Endothelial cell of umbilical vein (primary cell): ENCODE measurements at regions not wholly inside any gene's neighbourhood (a gene's known extent, or its start where the extent isn't known, plus 50 kb on each side); places are given as distances from the start of the nearest gene placed in this dataset.

ENCODE experiments used
- BruUV-seq: library from RNA; stranded (reverse); fragments of 400-500 nt; replicated peaks from 2 replicates; lab custom pipeline; 2021; lab: Mats Ljungman, UMichigan
- CTCF ChIA-PET: fragments of 300-600, 350-600 bp; sonication (Branson Sonifier 250); formaldehyde crosslinking; loops from one replicate; lab custom pipeline; 2021; ENCODE audit warnings: antibody characterized with exemption, inconsistent platforms; lab: Charles Lee
- POLR2A ChIA-PET: fragments of 300-600, 350-600 bp; sonication (Branson Sonifier 250); formaldehyde crosslinking; loops from one replicate; lab custom pipeline; 2021; ENCODE audit warnings: antibody characterized with exemption, inconsistent platforms; lab: Charles Lee
- DNase-seq: peaks from one replicate; pipeline ENCODE4 v3.0.0-alpha.2; 2011; ENCODE audit warnings: low read depth, low spot score
- FAIRE-seq: peaks from 2 replicates; lab custom pipeline; 2011; peaks lifted over from hg19 to GRCh38; lab: Jason Lieb, UNC
- H2AFZ ChIP-seq: 2 replicates; pipeline ENCODE4 v1.6.0; 2012; ENCODE audit warnings: low read depth, low read length, control low read depth, inconsistent platforms
- H3K27ac ChIP-seq: 2 replicates; pipeline ENCODE4 v1.5.1; 2011; ENCODE audit warnings: low read depth, mild to moderate bottlenecking, control low read depth, low read length, moderate library complexity; ENCODE audit not compliant: insufficient read depth
- H3K27me3 ChIP-seq, 2 experiments: 2 replicates each; pipeline versions ENCODE4 v1.6.0 to v1.6.1; 2011; ENCODE audit warnings: low read length in 2 of 2, mixed read lengths in 1 of 2; ENCODE audit not compliant: control insufficient read depth in 2 of 2, insufficient read depth in 2 of 2
- H3K36me3 ChIP-seq, 2 experiments: 2 replicates in 1 of 2; 3 replicates in 1 of 2; pipeline ENCODE4 v1.5.1; 2011; ENCODE audit warnings: low read length in 2 of 2, mild to moderate bottlenecking in 1 of 2, moderate library complexity in 1 of 2; ENCODE audit not compliant: control insufficient read depth in 2 of 2, insufficient read depth in 2 of 2; ENCODE audit errors: extremely low read depth in 1 of 2
- H3K4me1 ChIP-seq: 3 replicates; pipeline ENCODE4 v1.5.1; 2011; ENCODE audit warnings: mild to moderate bottlenecking, low read length; ENCODE audit not compliant: control insufficient read depth, insufficient read depth; ENCODE audit errors: extremely low read depth
- H3K4me2 ChIP-seq: 2 replicates; pipeline ENCODE4 v1.6.1; 2011; ENCODE audit warnings: low read length, control low read depth, mixed read lengths; ENCODE audit not compliant: insufficient read depth
- H3K4me3 ChIP-seq, 3 experiments: fragments of 200-600 bp in 1 of 3; sonication (generic), shearing (Covaris generic) in 1 of 3; replicated peaks in 1 of 3; 2 replicates each; pipeline ENCODE4 v1.5.1; 2011 to 2016; ENCODE audit warnings: control low read depth in 3 of 3, low read length in 3 of 3, mild to moderate bottlenecking in 2 of 3, inconsistent platforms in 1 of 3, low read depth in 1 of 3, moderate library complexity in 1 of 3; ENCODE audit not compliant: insufficient read depth in 1 of 3
- H3K79me2 ChIP-seq: 2 replicates; pipeline ENCODE4 v1.6.0; 2012; ENCODE audit warnings: low read length, inconsistent platforms; ENCODE audit not compliant: control insufficient read depth, insufficient read depth
- H3K9ac ChIP-seq: replicated peaks from 2 replicates; pipeline ENCODE3; 2011; ENCODE audit warnings: low read length, control low read depth; ENCODE audit not compliant: insufficient read depth; ENCODE audit errors: extremely low read depth
- H3K9me1 ChIP-seq: replicated peaks from 3 replicates; pipeline ENCODE4 v1.6.0; 2011; ENCODE audit warnings: mild to moderate bottlenecking, low read length; ENCODE audit not compliant: control insufficient read depth, insufficient read depth; ENCODE audit errors: extremely low read depth
- H3K9me3 ChIP-seq: replicated peaks from 2 replicates; pipeline ENCODE4 v1.5.1; 2012; ENCODE audit warnings: low read length, inconsistent platforms; ENCODE audit not compliant: control insufficient read depth, insufficient read depth
- H4K20me1 ChIP-seq: replicated peaks from 2 replicates; pipeline ENCODE3; 2011; ENCODE audit warnings: mild to moderate bottlenecking, low read length; ENCODE audit not compliant: control insufficient read depth, insufficient read depth; ENCODE audit errors: extremely low read depth
- CTCF ChIP-seq, 2 donors: IDR thresholded peaks; 1 replicate in 1 of 2; 2 replicates in 1 of 2; pipeline ENCODE4 v1.5.1; 2011; ENCODE audit warnings: low read length in 2 of 2, mild to moderate bottlenecking in 2 of 2, moderate library complexity in 2 of 2, control low read depth in 1 of 2, inconsistent platforms in 1 of 2, low read depth in 1 of 2; ENCODE audit not compliant: insufficient read depth in 1 of 2; ENCODE audit errors: extremely low read depth in 1 of 2
- EZH2 ChIP-seq: IDR thresholded peaks from 2 replicates; pipeline ENCODE4 v1.6.1; 2012; ENCODE audit warnings: borderline replicate concordance, low read depth, mild to moderate bottlenecking, moderate library complexity, low read length, inconsistent platforms; ENCODE audit not compliant: severe bottlenecking
- FOS ChIP-seq: IDR thresholded peaks from 2 replicates; pipeline ENCODE4 v1.6.1; 2011; ENCODE audit warnings: mild to moderate bottlenecking, low read length, moderate library complexity, borderline replicate concordance; ENCODE audit not compliant: insufficient read depth
- GATA2 ChIP-seq: IDR thresholded peaks from 2 replicates; pipeline ENCODE4 v1.7.0; 2011; ENCODE audit warnings: low read depth, mild to moderate bottlenecking, moderate library complexity, mixed read lengths, low read length; ENCODE audit not compliant: insufficient read length, insufficient read depth
- JUN ChIP-seq: IDR thresholded peaks from 2 replicates; pipeline ENCODE4 v1.6.1; 2011; ENCODE audit warnings: borderline replicate concordance, low read depth; ENCODE audit not compliant: insufficient read length, insufficient read depth
- MYC ChIP-seq: IDR thresholded peaks from one replicate; pipeline ENCODE4 v1.6.1; 2011; ENCODE audit warnings: mild to moderate bottlenecking, low read depth, low read length
- POLR2A ChIP-seq: IDR thresholded peaks from 2 replicates; pipeline ENCODE4 v1.6.1; 2012; ENCODE audit warnings: low read depth, mild to moderate bottlenecking, control low read depth, low read length
- POLR2AphosphoS5 ChIP-seq: IDR thresholded peaks from 2 replicates; pipeline ENCODE4 v1.6.1; 2012; ENCODE audit warnings: low read depth, mild to moderate bottlenecking, control low read depth, low read length, moderate library complexity; ENCODE audit not compliant: insufficient read depth
- dilution Hi-C: fragments of 300-500 bp; cut with MboI; formaldehyde crosslinking; loops from one replicate; pipeline ENCODE4 v1.15.0; 2019; ENCODE audit warnings: low sequenced_read_pairs; ENCODE audit not compliant: extremely low pct_ligation_motif_present
- intact Hi-C: fragments of 100-400 bp; cut with micrococcal nuclease; formaldehyde crosslinking; loops from one replicate; pipeline ENCODE4 v1.10.0; 2022
- TF ChIP-seq, protein P1 (sequence below): IDR thresholded peaks from 2 replicates; pipeline ENCODE4 v1.6.1; 2011; ENCODE audit not compliant: insufficient read depth, insufficient read length

- Histone ChIP-seq H3K9me1 (no peaks in the 10 kb centered on the region), H3K4me1 (no peaks in the 10 kb centered on the region), H3K79me2 (no peaks in the 10 kb centered on the region), H2AFZ (no peak overlapping the region), H3K27ac (no peak overlapping the region), H3K27me3 (no peaks in the 10 kb centered on the region), H3K4me3 (no peak overlapping the region), H3K4me2 (no peak overlapping the region), H3K9me3 (no peaks in the 10 kb centered on the region), H3K9ac (no peak overlapping the region), H4K20me1 (no peaks in the 10 kb centered on the region), H3K36me3 (no peaks in the 10 kb centered on the region)
- FAIRE-seq, result no peak
- ChIA-PET POLR2A (no interaction called here), CTCF (interaction anchor here (0.6 kb wide), 1 partner anchor 9 kb away, joined by 3 read pairs; no protein-coding TSS in a partner anchor)
- intact Hi-C loops, result no loop called here
- no TSS peak for BruUV-seq
- DNase-seq, result no peak
- TF ChIP-seq GATA2 (no peak), CTCF (IDR thresholded peaks at IDR 0.05; ENCODE audit: extremely low read depth in 1 of 2, insufficient read depth in 1 of 2, low read depth in 1 of 2, low read length in 2 of 2) (no peak), FOS (no peak), JUN (no peak), MYC (no peak), EZH2 (no peak), POLR2AphosphoS5 (no peak), POLR2A (no peak)
- TF ChIP-seq, protein P1, sequence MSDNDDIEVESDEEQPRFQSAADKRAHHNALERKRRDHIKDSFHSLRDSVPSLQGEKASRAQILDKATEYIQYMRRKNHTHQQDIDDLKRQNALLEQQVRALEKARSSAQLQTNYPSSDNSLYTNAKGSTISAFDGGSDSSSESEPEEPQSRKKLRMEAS, result no peak
- dilution Hi-C loops, result no loop called here
Observed at GRCh38 chr16:76683051-76683450, 405.9 kb downstream of the CNTNAP4 start.
